ENCODE measurements at regions not wholly inside any gene's neighbourhood (a gene's known extent, or its start where the extent isn't known, plus 50 kb on each side); places are given as distances from the start of the nearest gene placed in this dataset.
"Not testable (repeated sequence)": the region's sequence is repeated elsewhere in the genome, so short reads cannot be mapped to it uniquely, and the experiment has no call there.

DNA sequence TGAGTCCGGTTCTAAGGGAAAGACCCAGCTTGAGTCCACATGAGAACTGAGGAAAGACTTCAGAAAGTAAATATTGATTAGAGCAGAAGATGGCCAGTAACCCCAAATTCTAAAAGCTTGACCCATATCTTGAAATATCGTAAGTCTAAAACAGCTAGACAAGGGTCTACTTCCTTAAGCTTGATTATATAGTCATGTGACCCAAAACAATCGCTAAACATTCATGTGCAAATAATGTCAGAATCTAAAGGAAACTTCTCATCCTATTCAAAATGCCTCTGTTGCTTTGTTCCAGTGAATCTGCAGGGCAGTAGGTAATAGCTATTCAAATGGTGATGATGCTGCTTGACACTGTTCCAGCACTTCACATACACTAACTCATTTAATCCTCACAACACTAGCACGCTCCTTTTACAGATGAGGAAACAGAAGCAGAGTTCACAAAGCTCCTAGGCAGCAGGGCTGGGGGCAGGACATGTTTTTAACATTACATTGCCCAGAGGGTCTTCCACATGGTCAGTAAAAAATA lies 52.6 kb downstream of the TCF20 start:
- no peak for DNase-seq (ENCODE audit: low read depth in 2 of 2)

DNA sequence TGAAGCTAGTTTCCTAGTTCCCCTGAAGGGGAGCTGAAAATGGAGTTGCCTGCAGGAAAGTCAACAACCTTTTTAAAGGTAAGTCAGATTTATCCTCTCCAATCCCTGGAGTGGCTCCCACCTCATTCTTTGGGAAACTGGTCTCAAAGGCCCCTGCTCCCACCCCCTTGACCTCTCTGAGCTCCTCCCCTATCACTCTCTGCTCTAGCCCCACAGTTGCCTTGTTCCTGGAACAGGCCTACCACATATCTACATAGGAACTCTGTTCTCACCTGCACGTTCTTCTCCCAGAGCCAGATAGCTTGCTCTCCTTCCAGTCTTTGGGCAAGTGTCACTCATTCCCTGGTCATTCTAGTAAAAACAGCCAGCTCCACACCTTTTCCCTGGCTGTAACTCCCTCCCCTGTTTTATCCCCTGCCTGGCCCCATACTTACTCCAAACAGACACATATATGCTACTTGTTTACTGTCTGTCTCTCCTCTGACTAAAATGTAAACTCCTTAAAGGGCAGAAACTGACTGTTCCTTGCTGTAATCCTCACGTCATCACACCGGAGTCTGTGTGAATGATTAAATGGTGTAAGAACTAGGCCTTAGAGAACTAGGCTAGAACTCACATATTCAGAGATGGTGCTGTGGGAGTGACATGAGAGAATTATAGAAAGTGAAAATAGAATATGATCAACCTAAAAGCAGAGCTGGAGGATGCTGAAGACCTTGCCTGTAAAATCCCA lies 53.3 kb downstream of the TCF20 start:
- no peak for DNase-seq (ENCODE audit: low read depth in 2 of 2)

DNA sequence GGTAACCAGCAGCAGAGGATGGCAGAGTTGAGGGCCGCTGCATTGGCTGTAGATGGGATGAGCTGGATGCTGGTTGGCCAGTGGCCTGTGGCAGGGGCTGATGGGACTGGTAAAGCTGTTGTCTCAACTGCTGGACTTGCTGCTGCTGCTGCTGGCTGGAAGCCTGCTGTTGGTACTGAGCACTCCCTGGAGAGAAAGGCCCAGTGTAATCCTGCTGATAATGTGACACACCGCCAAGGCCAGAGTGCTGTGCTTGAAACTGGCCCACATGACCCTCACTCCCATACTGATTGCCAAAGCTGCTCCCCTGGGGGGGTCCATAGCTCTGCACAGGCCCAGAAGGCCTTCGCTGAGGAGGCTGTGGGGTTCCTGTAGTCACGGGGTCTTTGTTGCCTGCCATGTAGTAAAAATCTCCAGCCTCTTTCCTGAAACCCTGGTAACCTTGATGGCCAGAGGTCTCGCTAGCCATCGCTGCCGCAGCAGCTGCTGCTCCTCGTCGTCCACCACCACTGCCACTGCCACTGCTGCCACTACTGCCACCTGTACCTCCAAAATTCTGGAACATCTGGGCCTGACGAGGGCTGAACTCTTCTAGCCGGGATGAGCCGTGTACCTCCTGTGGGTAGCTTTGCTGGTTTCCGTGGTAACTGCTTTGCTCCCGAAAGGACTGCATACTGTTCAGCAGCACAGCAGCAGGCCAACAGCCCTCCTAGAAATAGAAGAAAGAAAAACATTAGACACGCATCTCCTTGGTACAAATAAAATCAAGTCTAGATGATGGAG lies 55.6 kb downstream of the TCF20 start:
- no peak for DNase-seq (ENCODE audit: low read depth in 2 of 2)

DNA sequence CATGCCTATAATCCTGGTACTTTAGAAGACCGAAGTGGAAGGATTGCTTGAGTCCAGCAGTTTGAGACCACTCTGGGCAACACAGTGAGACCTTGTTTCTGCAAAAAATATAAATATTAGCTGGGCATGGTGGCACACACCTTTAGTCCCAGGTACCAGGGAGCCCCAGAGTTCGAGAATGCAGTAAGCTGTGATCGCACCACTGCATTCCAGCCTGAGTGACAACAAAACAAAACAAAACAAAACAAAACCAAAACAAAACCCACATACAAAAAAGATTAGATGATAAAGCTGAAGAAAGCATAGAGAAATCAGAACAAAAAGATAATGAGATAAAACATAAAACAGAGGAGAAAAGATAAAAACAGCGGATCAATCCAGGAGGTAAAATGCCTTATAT lies 62.1 kb downstream of the TCF20 start:
- DNase-seq (ENCODE audit: low read depth in 2 of 2) = no peak

DNA sequence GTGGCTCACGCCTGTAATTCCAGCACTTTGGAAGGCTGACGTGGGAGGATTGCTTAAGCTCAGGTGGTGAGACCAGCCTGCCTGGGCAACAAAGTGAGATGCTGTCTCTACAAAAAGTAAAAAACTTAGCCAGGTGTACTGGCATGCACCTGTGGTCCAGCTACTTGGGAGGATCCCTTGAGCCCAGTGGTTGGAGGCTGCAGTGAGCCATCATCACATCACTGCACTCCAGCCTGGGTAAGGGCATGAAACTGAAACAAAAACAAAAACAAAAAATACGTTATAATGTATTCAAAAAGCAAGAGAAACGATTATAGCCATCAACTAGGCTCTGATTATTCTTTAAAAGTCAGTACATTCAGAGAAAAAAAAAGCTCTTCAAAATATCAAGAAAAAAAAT lies 62.5 kb downstream of the TCF20 start:
- no peak for DNase-seq (ENCODE audit: low read depth in 2 of 2)

DNA sequence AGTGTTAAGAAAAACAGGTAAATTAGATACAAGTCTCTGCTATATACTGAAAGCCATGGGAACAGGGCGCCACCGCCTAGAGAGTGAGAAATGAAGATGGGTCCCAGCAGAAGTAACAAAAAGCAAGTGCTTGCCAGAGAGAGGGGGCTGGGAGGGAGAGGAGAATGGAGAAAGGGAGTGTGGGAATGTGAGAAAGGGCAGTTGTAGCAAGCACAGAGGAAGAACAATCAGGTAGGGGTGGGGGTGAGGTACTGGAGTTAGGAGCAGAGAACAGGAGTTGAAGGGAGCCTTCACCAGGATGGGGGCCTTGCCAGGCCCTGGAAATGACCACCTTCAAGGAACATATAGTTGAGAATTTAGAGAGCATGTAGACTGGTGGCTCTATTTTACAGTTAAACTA lies 66.8 kb downstream of the TCF20 start:
- no peak for DNase-seq (ENCODE audit: low read depth in 2 of 2)

DNA sequence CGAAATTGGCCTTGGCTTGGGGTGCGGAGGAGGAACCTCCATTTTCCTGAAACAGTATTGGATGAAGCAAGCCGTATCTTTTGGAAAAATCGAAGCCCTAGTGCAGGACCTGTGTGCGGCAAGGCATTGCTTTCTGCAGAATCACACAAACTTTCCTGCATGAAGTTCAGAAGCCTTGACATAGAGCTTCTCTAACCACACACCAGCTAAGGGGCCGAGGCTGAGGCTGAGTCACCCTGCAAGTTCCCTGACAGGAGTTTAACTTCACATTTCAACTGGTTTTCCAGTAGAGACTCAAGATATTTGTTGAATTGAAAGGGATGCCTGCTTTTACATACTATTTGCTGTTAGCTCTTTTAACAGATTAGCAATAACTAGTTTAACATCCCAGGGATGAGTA lies 67.8 kb downstream of the TCF20 start:
- peak; percentile 26 to 36 for DNase-seq (ENCODE audit: low read depth in 2 of 2)

DNA sequence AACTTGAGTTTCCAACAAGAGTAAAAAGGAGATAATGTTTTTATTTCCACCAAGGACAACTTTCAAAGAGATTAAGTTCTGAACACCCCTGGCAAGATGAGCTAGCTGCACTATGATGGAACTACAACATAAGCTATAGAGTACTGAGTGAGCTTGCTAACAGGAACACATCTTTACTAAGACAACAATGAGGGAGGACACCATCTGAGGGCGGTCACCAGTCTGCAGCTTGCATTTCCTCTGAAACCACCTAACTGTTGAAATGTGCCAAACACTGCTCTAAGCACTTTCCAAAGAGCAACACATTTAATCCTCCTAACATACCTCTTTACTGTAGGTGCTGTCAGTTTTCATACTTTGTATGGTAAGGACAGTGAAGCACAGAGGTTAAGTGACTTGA lies 68.4 kb downstream of the TCF20 start:
- DNase-seq (ENCODE audit: low read depth in 2 of 2) = no peak

DNA sequence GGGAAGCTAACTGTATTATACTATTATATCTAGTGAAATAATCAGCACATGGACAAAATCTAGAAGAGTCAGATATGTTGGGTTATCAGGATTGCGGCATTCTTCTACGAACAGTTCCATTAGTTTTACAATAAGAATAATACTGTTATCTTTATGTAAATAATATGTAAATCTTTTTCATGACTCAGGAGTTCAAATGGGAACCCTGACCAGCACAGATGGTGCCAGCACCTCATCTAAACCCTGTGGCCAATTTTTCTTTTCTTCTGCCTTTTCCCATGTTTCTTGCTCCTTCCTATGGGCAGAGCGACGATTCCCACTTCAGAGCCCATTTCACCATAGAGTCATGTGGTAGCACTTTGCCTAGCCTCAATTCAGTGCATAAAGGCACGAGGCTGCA lies 68.4 kb upstream of the CYP2D6 start:
- no peak for DNase-seq (ENCODE audit: low read depth in 2 of 2)

DNA sequence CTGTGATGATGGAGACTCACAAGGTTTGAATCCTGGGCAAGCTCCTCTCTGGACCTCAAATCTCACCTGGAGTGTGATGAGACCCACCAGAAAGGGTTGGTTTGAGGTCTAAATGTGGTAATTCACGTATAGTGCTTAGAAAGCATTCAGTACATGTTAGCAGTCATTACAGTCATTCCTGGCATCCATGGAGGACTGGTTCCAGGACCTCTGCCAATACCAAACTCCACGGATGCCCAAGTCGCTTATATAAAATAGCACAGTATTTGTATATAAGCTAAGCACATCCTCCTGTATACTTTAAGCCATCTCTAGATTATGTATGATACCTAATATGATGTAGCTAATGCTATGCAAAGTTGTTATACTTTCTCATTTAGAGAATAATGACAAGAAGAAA lies 67.6 kb upstream of the CYP2D6 start:
- DNase-seq (ENCODE audit: low read depth in 2 of 2) = no peak

DNA sequence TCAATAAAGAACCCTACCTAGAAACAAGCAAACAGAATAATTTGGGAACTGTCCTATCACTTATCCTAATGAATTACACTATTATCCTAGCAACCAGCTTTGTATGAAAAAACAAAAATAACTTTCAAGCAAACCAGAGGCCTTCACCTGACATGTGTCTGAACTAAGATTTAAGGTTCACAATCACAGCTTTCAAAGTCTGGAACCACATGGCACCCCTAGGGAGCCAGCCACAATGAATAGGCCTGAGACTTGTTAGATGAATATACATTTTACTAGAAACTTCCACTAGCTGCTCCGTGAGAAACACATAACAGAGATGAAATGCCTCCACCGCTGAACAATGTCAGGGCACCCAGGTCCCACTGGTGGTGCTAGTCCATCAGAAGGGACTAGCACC lies 65.8 kb upstream of the CYP2D6 start:
- no peak for DNase-seq (ENCODE audit: low read depth in 2 of 2)

DNA sequence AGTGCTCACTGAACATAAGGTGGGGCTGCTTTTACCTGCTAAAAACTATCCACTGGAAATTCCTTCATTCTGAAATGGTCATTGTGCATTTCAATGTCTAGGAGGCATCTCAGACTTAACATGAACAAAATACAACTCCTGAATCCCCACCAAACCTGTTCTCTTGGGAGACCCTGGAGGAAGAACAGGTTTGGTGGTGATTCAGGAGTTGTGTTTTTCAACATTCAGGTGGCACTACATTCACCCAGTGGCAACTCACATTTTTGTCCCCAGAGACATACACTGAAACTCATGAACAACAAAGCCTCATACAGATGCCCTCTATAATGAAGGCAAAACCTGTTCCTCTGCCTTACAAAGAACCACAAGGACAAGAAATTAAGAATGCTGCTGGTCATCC lies 64.3 kb upstream of the CYP2D6 start:
- DNase-seq (ENCODE audit: low read depth in 2 of 2) = no peak

DNA sequence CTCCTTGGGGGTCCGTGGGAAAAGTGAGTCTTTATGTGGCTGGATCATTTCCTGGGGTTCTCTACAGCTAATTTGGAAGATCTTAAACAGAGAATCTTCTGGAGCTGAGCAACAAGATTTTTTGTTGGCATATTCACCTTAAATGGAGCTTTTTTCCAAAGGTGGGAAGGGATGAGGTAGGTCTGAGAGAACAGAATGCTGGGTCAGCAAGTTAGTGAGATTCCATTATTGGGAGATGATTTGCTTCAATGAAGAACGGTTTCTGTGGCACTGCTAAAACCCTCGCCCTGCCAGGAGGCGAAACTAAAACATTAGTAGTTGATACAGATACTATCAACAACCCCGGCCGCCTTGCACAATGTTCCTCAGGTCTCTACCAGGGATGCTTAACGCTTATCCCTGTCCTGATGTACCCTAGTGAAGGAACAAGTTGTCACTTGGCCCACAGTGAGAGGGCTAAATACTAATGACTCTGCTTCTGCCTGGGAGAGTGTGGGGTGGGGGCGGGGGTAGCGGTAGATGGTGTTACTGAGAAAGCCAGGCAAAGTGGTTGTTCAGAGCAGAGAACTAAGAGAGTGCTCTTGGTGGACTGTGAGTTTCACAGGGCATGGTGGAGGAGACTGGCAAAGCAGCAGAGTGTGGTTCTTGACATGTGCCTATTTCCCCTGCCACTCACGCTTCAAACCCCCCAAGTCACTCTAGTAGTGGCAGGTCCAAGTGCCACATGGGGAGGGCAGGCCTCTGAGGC lies 63.7 kb upstream of the CYP2D6 start:
- no peak for DNase-seq (ENCODE audit: low read depth in 2 of 2)

DNA sequence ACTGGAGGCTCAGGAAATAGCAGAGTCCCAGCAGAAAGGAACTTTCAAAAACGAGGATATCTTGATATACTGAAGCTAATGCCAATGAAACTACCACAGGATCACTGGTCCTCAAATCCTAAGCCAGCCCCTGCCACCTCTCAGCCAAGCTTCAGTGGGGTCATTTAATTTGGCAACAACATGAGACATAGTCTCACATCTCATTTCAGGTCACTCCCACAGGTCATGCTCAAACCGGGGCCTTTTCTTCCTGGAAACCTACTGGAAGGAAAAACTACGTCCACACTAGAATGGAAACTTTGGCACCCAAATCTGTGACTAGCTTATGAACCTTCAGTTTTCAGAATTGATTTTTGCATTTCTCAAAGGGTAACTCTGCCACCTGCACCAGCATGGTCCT lies 61.9 kb upstream of the CYP2D6 start:
- no peak for DNase-seq (ENCODE audit: low read depth in 2 of 2)

DNA sequence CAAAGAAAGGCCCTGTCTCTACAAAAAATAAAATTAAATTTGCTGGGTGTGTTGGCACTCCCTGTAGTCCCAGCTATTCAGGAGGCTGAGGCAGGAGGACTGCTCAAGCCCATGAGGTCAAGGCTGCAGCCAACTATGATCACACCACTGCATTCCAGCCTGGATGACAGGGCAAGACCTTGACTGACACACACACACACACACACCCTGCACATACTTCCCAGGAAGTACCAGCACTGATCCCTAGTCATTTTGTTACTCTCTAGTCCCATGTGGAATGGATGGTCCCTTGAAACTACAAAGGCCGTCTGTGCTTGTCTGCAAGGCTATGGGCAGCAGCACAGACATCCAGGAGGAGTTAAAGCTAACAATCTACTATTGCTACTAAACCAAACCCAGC lies 59.7 kb upstream of the CYP2D6 start:
- DNase-seq (ENCODE audit: low read depth in 2 of 2) = no peak

DNA sequence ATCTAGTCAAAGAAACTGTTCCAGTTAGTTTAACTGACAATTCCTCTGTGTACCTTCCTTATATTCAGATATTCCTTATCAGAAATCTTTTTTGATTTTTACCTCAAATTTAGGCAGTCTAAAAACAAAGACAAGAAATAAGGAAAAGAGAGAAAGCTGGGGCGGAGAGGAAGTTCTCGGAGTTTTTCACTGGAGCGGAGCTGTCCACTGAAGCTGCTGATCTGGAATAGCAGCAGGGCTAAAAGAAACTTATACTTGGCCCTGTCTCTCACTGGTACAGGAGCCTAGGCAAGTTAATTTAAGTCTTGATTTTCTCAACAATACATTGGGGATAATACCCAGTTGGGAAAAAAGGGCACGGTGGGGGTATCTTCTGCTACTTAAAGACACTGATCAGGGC lies 59.2 kb upstream of the CYP2D6 start:
- DNase-seq (ENCODE audit: low read depth in 2 of 2) = no peak

DNA sequence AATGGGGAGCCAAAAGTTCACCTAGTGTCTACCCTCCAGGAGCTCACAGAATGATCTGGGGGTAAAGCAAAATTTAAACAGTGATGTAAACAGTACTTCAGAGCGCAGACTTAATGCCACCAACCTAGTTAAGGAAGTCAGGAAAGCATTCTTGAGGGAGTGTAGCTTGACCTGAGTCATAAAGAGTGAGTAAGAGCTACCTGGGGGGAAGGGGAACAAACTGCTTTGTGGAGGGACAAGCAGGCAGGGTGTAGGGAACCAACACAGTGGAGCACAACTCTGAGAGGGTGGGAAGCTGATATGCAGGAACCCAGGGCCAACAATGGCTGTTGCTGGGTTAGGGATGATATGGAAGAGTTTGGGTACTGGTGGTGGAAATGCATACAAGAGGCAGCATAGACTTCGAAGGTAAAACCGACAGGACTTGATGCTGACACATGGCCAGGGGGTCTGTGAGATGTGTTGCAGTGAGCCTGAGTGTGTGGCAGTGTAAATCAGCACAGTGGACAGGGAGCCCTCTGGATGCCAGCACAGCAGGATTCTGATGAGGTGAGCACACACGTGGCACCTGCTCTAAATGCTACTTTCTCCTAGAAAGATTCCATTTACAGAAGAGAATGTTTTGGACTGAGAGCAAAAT lies 58.3 kb upstream of the CYP2D6 start:
- DNase-seq (ENCODE audit: low read depth in 2 of 2) = no peak

DNA sequence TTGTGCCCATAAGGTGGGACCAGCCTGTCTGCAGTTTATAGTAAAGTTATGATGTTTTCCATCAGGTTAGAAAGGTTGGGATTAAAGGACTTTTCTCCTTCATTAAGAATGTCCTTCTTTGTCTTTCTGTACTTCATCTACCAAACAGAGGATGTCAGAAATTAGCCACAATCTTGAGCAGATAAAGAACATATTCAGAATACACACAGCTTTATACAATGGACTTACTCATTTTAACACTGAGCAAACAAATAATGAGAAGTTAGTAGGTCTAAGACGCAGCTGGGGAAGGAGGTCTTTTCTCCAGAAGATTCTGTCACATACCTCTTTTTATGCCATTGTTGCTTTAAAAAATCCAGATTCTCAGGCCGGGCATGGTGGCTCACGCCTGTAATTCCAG lies 57.0 kb upstream of the CYP2D6 start:
- no peak for DNase-seq (ENCODE audit: low read depth in 2 of 2)

DNA sequence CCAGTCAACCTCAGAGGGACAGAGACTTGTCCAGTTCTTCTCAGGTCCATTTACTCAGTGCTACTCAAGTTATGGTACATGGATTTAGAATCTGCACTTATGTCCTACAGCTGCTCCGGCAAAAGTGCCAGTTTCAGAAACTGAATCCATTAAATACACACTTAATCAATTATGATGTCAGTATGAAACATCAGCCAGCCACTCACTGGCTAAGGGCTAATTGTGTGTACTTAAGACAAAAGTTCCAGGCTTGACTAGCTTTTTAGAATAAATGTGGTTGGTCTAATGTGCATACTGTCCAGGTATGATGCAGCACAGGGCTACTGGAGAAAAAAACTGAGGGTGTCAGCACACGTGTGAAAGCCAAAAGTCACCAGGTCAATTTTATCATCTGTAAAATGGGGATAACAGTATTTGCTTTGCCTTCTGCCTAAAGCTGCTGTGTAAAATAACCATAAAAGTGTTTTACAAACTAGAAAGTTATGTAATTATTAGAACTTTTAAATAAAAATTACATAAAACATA lies 55.4 kb upstream of the CYP2D6 start:
- DNase-seq (ENCODE audit: low read depth in 2 of 2) = no peak

DNA sequence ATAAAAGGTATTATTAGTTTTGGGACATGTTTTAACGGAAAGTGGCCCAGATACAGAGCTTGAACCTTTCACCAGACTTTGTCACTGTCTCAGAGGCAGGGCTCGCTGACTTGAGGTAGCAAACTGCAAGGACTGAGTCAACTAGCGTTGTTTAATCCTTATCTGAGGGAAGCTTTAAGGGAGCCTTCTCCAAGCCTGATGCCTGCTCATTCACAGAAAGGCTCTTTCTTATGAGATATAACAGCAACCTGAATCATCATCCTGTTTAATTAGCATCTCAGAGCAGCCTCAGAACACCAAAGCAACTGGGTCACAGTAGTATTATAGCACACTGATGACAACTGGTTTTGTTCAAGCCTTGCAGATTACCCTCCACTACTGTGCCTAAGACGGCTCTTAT lies 54.2 kb upstream of the CYP2D6 start:
- no peak for DNase-seq (ENCODE audit: low read depth in 2 of 2)

DNA sequence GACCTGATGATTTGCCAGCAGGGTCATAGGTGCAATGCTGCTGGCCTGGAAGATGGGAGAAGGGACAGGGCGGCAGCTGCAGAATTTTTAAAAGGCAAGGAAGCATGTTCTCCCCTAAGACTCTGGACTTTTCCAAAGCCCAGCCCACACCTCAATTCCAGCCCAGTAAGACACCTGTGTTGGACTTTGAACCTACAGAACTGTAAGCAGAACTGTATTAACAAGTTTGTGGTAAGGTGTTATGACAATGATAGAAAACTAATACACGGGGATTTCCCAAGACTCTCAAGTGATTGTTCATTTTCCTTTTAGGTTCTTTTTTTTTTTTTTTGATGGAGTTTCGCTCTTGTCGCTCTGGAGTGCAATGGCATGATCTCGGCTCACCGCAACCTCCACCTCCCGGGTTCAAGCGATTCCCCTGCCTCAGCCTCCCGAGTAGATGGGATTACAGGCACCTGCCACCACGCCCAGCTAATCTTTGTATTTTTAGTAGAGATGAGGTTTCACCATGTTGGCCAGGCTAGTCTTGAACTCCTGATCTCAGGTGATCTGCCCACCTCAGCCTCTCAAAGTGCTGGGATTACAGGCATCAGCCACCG lies 53.0 kb upstream of the CYP2D6 start:
- DNase-seq (ENCODE audit: low read depth in 2 of 2) = not testable (repeated sequence)
